GM21786 (cell line): ENCODE measurements at regions not wholly inside any gene's neighbourhood (a gene's known extent, or its start where the extent isn't known, plus 50 kb on each side); places are given as distances from the start of the nearest gene placed in this dataset.
"Not testable (repeated sequence)": the region's sequence is repeated elsewhere in the genome, so short reads cannot be mapped to it uniquely, and the experiment has no call there.

Source experiments
- ATAC-seq: cut with Tn5 transposase; IDR thresholded peaks from one replicate; pipeline ENCODE4 v1.9.1; 2021; ENCODE audit not compliant: unreplicated experiment

GRCh38 chr12:9415898-9416297 is 191.8 kb downstream of the KLRB1 start:
- ATAC-seq, result not testable (repeated sequence)

- not testable (repeated sequence) for ATAC-seq
Observed at GRCh38 chr12:9413862-9414261, 193.9 kb downstream of the KLRB1 start.

DNA sequence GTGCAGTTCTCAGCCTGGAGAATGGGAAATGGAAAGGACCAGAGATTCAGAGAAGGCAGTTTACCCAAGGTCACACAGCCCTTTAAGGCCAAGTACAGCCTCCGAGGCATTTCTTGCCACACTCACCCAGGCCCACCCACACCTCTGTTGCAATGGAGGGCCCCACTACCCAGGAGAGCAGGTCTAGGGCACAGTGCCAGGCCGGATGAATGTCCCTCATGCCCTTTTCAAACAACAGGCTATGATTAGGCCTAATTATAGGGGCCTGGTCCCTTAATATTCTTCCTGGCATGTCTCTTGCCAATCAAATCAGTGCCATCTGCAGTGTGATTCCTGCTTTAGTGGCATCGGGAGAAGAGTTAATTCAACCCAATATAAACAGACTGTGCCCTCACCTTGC is 195.3 kb downstream of the KLRB1 start:
- ATAC-seq, result not testable (repeated sequence)

- not testable (repeated sequence) for ATAC-seq
Observed at GRCh38 chr12:9411616-9412268, 196.0 kb downstream of the KLRB1 start.

DNA sequence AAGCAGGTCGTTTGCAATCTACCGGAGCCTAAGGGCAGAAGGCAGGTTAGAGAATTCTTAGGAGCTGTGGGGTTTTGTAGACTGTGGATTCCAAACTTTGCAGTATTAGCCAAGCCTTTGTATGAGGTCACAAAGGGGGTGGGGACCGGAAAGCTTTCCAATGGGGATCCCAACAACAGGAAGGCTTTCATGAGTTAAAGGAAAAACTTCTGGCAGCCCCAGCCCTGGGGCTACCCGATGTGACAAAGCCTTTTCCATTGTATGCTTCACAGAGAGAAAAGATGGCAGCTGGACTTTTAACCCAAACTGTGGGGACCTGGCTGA is 199.2 kb upstream of the PZP start:
- not testable (repeated sequence) for ATAC-seq

DNA sequence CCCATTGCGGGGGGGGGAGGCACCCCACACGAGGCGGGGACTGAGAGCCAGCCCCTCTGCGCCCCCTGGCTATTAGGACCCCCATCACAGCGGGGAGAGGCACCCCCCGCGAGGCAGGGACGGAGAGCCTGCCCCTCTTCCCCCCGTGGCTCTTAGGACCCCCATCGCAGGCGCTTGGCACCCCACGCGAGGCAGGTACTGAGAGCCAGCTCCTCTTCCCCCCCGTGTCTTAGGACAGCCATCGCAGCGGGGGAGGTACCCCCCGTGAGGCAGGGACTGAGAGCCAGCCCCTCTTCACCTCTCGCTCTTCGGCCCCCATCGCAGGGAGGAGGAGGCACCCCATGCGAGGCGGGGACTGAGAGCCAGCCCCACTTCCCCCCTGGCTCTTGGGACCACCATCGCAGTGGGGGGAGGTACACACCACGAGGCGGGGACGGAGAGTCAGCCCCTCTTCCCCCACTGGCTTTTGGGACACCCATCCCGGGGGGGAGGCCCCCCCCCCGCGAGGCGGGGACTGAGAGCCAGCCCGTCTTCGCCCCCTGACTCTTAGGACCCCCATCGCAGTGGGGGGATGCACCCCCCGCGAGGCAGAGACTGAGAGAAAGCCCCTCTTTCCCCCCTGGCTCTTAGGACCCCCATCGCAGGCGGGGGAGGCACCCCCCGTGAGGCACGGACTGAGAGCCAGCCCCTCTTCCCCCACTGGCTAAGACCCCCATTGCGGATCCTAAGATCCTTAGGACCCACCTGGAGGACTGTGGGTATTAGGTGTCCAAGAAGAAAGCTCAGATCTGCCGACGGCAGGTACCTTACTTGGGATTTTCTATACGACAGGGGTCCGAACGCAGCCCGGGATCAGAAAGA is 198.6 kb upstream of the PZP start:
- ATAC-seq, result no peak

DNA sequence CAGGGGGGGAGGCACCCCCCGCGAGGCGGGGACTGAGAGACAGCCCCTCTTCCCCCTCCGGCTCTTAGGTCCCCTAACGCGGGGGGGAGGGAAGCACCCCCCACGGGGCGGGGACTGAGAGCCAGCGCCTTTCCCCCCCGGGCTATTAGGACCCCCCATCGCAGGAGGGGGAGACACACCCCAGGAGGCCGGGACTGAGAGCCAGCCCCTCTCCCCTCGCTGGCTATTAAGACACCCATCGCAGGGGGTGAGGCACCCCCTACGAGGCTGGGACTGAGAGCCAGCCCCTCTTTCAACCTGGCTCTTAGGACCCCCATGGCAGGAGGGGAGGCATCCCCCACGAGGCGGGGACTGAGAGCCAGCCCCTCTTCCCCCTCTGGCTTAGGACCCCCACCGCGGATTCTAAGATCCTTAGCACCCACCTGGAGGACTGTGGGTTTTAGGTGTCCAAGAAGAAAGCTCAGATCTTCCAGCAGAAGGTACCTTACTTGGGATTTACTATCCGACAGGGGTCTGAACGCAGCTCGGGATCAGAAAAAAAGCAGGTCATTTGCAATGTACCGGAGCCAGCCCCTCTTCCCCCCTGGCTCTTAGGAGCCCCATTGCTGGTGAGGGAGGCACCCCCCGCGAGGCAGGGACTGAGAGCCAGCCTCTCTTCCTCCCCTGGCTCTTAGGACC is 197.8 kb upstream of the PZP start:
- ATAC-seq, result no peak

DNA sequence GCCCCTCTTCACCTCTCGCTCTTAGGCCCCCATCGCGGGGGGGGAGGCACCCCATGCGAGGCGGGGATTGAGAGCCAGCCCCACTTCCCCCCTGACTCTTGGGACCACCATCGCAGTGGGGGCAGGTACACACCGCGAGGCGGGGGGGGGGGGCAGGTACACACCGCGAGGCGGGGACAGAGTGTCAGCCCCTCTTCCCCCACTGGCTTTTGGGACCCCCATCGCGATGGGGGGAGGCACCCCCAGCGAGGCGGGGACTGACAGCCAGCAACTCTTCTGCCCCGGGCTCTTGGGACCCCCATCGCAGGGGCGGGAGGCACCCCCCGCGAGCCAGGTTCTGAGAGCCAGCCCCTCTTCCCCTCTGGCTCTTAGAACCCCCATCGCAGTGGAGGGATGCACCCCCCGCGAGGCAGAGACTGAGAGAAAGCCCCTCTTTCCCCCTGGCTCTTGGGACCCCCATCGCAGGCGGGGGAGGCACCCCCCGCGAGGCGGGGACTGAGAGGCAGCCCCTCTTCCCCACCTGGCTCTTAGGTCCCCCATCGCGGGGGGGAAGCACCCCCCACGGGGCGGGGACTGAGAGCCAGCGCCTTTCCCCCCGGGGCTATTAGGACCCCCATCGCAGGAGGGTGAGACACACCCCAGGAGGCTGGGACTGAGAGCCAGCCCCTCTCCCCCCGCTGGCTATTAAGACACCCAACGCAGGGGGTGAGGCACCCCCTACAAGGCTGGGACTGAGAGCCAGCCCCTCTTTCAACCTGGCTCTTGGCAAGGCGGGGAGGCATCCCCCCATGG is 196.5 kb upstream of the PZP start:
- no peak for ATAC-seq

DNA sequence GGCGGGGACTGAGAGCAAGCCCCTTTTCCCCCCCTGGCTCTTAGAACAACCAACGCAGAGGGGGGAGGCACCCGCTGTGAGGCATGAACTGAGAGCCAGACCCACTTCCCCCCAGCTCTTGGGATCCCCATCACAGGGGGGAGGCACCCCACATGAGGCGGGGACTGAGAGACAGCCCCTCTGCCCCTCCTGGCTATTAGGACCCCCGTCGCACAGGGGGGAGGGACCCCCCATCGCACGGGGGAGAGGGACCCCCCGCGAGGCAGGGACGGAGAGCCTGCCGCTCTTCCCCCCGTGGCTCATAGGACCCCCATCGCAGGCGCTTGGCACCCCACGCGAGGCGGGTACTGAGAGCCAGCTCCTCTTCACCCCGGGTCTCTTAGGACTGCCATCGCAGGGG is 195.8 kb upstream of the PZP start:
- ATAC-seq, result no peak

DNA sequence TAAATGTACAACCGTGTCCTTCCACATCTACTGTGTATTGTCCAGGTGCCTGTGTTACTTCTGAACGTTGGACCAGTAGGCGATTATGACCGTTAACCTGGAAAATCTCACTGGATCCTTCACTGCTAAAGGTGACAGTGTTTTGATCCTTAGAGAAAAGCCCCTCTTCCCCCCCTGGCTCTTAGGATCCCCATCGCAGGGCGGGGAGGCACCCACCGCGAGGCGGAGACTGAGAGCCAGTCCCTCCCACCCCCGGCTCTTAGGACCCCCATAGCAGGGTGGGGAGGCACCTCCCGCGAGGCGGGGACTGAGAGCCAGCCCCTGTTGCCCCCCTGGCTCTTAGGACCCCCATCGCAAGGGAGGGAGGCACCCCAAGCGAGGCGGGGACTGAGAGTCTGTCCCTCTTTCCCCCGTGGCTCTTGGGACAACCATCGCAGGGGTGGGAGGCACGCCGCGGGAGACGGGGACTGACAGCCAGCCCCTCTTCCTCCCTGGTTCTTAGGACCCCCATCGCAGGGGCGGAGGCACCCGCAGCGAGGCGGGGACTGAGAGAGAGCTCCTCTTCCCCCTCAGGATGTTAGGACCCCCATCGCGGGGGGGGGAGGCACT is 194.3 kb upstream of the PZP start:
- not testable (repeated sequence) for ATAC-seq

DNA sequence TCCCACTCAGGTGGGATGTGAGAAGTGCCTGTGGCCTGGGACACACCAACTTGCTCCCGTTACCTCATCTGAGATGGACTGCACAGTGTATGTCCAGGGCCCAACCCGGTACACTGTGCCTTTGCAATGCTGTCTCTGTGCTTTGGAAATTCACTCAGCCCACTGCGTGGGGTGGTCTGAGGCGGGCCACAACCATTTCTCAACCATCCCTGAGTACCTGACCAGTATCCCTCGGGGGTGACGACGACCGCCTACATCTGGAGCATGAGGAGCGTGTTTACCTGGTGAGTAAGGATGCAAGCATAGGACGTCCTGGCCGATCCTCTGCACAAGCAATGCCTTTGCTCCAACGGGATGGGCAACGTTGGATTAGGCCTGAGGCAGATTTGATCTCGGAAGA is 188.2 kb upstream of the PZP start:
- not testable (repeated sequence) for ATAC-seq

DNA sequence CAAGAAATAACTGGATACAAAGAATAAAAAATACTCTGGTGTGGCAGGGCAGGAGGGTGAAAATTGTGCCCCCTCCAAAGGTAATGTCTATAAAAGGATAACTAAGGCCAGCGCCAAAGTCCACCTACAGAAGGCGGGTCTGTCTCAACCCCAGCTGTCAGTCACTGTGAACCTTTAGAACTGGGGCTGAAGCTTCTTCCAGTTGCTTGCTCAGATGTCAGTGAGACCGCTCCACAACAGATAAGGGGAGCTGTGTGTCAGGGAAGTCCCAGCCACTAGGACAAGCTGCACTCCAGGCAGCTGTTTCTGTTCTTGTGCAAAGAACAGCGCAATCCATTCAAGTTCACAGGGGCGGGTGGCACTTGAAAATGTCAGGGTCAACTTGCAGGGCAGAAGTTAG is 187.0 kb upstream of the PZP start:
- not testable (repeated sequence) for ATAC-seq

- ATAC-seq, result no peak
Observed at GRCh38 chr12:9392842-9393241, 184.6 kb upstream of the PZP start.

GRCh38 chr12:9391815-9392214 is 183.6 kb upstream of the PZP start:
- ATAC-seq, result no peak

- ATAC-seq, result no peak
Observed at GRCh38 chr12:9390761-9391160, 182.6 kb upstream of the PZP start.

DNA sequence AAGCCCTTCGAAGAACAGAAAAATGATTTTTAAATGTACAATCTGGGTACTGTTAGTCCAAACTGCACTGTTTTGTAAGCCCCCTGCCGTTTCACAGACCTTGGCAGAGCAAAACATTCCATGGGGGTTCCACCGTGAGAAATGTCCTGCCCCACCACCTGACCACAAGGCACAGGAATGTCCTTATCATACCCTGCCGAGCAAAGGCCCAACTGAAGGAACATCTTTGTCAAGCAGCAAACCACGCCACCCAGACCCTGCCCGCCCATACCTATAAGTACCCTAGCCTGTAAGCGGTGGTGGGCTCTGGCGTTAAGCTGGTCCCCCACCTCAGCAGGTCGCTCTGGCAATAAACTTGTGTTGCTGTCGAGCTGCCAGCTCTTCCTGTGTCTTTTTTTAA is 181.6 kb upstream of the PZP start:
- no peak for ATAC-seq

GRCh38 chr12:9388379-9388778 is 180.2 kb upstream of the PZP start:
- no peak for ATAC-seq

DNA sequence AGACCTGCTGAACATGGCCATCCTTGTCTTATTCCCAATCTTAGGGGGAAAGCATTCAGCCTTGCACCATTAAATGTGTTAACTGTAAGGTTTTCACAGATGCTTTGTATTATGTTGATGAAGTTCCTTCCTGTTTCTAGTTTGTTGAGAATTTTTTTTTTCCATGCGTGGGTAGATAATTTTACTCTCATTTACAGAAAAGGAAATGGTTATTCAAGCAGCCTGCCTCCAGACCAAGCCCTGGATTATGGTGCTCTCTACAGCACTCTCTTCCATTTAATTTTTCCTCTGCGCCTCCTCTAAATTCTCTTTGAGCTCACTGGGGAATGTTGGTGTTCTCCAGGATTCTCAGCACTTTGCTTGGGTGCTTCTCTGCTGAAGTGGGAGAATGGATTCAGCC is 179.3 kb upstream of the PZP start:
- no peak for ATAC-seq

DNA sequence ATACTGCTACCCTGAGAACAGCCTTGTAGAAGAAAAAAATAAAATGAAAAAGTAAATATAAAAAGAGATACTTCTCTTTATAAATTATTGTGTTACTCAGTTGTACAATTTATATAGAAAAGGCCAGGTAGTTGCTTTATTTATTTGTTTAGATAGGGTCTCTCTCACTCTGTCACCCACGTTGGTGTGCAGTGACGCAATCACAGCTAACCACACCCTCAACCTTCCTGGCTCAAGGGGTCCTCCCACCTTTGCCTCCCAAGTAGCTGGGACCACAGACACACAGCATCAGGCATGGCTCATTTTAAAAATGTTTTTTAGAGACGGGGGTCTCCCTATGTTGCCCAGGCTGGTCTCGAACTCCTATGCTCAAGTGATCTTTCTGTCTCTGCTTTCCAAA is 175.4 kb upstream of the PZP start:
- ATAC-seq, result no peak

DNA sequence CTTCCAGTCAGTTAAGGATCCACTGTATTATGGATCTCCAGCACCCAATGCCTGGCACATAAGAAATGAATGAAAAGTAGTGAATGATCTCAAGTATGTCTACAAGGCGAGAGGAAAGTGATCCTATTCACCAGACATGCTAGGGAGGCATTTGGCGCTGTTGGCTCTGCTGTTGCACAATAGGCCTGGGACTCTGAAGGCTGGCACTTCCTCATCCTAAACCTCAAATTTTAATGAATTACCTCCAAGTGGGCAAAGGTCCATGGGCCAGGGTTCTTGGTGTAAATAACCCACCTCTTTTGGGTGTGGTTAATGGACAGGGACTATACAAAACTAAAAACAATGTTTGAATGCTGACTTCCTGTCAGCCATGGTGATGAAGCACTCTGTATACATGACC is 173.4 kb upstream of the PZP start:
- ATAC-seq, result no peak

GRCh38 chr12:9380650-9381049 is 172.5 kb upstream of the PZP start:
- no peak for ATAC-seq
